NCI-H2227 (cell line): ENCODE measurements at regions not wholly inside any gene's neighbourhood (a gene's known extent, or its start where the extent isn't known, plus 50 kb on each side); places are given as distances from the start of the nearest gene placed in this dataset.
A peak's percentile ranks its signal among the peaks of the same experiment; 100 is the strongest.

Source experiments
- DNase-seq: peaks from one replicate; lab custom pipeline; 2025; ENCODE audit not compliant: unreplicated experiment; lab: John Stamatoyannopoulos, UW

- DNase-seq = no peak
These were observed 915.2 kb downstream of the TFAP2A start for GRCh38 chr6:9499709-9500108.

DNA sequence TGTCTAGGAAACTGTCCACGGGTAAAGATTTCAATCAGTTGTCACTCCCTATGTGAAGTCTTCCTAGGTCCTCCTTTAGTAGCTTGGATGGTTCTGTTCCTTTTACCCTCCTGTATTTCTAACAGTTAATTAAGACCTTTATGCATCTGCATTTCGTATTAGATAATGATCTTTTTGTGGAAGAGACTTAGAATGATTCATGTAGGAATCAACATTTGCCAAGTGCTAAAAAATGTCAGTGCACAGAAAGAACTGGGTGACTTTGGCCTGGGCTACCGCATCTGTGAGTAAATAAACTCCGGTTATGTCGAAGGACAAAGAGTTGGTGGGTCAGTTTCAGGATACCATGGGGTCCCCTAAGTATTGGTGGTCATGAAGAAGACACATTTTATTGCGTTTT, 918.0 kb downstream of the TFAP2A start:
- no peak for DNase-seq

DNA sequence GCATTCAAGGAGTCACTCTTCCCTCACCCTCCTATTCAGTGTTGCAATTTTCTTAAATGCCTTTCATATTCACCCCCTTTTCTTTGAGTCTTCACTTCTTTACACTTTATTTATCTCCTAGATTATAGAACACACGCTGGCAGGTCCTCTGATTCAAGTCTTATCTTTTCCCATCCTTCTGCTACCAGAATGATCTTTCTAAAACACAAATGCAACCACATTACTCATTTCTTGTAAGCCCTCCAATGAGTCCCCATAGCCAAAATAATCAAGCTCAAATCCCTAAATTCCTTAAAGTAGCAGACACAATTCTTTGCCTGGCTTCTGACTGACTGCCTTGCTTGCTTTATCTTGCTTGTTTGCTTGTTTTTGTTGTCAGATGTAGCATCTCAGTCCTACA, 920.0 kb downstream of the TFAP2A start:
- no peak for DNase-seq

GRCh38 chr6:9492790-9493189, 922.1 kb downstream of the TFAP2A start:
- peak; percentile 42 for DNase-seq

DNA sequence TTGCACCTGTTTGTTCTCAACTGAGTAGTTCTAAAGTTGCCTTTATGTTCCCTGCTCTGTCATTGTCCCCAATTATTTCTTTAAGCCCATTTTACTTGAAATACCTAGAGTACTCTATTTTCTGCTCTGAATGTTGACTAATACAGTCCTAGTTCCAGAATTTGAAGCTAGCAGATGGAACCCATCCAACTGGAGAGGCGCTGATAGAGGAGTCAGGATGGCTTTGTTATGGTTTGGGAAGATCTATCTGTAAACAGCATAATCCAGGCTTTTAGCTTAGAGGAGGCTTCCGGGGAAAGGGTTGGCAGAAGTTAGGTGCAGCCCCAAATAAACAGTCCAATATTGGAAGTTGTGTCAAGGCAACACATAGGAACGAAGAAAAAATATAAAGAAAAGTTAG, 927.7 kb downstream of the TFAP2A start:
- no peak for DNase-seq

- no peak for DNase-seq
These were observed 928.9 kb downstream of the TFAP2A start for GRCh38 chr6:9485992-9486391.

GRCh38 chr6:9484686-9485085, 930.2 kb downstream of the TFAP2A start:
- no peak for DNase-seq

- DNase-seq = no peak
These were observed 930.8 kb downstream of the TFAP2A start for GRCh38 chr6:9484091-9484490.

DNA sequence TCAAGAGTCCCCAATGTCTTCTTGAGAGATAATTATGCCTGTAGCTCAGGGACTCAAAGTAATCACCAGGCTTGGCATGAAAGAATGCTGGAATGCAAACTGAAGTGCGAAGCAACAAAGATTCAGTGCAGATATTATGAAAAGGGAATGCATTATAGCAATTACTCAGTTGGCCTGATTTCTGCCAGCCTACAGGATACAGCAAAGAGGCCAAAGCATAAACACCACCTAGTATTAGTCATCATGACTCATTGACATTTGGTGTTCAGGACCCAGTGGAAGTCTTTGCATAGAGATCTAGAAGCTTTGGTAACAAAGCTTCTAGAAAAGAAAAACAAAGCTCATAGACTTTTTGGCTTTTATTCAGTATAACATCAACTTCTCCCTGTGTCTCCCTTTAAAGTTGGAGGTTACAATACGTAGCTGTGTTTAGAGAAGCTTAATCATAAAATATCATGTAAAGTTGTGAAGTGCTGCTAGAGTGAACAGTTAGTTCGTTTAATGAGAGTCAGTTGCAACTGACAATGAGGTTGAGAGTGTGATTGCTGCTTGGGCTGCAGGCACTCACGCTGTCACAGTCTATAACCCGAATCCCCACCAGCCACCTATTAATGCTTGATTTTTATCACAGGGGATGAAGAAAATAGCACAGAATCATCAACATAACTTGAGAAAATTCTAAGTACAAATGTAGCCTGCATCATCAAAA, 932.7 kb downstream of the TFAP2A start:
- peak; percentile 30 for DNase-seq

DNA sequence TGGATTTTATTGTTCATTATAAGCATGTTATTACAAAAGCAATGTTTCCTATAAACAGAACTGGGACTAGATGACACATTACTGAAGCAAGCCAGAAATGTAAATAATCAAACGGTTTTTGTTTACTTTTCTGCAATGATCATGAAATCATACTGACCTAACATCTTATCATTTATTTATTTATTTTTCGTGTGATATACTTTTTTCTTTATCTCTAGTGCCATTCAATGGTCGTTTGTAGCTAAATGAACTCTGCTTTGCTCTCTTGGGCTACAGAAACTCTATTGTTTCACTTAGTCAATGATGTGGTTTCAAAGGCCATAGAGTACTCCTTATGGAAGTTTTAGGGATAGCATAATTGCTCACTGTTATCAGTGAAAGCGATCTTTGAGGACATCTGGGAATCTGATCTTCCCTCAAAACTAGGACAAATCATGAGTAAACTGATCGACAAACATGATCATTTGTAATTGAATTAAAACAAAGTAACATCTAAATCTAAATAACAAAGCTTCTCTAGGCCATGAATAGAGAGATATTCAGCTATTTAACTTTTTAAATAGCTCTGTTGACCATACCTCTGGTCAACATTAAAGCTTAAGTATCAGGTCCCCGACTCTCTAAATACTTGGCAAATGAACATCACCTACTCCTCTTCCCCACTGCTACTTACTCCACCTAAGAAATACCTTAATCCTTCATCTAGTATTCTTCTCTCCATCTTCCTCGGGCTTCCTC, 933.4 kb downstream of the TFAP2A start:
- no peak for DNase-seq

DNA sequence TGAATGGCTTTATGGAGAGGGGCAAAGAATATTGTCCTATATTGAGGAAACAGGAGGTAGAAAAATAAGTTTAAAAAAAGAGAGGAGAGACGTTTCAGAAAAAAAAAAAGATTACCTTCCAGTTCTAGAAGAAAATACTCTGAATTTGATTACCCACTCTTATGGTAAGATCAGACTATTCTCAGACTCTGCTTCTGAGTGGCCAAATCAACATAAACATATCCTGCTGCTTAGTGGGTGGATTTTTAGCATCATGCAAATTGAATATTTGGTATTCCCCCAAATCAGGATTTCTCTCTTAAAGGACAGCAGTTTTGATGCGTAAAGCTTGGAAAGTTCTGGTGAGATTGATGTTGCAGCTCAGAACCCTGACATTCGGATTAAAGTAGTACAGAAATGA, 946.6 kb downstream of the TFAP2A start:
- no peak for DNase-seq

- no peak for DNase-seq
These were observed 947.1 kb downstream of the TFAP2A start for GRCh38 chr6:9467741-9468140.

DNA sequence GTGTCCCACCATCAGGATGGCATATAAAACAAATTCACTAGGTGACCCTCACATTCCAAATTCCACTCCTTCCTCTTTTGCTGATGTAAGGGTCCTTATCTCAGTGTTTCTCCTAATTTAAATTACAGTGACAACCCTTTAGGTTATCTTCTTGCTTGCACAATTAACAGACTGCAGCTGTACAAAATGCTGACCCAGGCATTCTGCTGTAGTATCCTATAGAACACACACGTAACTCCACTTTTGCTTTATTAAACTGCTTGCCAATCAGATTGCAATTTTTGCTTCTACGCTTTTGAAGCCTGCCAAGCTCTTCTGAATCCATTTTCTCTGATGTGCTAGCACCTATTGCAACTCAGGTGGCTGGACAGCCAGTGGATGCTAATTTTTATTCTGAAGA, 950.3 kb downstream of the TFAP2A start:
- no peak for DNase-seq

DNA sequence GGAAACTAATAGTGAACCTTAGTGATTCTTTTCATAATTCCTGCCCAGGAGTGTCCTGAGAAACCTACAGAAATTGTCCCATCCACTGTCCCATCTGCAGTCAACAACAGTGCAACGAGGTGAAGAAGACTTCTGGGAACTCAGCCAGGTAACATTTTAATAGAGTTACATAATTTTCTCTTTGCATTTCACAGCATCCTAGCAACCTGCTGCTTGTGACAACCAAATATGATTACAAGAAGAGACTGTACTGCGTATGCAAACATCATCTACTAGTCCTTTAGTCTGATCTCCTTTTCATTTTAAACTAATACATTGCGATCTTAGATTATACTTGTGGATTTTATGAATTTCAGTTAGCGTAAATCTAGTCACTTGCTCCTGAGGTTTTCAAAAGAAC, 951.6 kb downstream of the TFAP2A start:
- no peak for DNase-seq

DNA sequence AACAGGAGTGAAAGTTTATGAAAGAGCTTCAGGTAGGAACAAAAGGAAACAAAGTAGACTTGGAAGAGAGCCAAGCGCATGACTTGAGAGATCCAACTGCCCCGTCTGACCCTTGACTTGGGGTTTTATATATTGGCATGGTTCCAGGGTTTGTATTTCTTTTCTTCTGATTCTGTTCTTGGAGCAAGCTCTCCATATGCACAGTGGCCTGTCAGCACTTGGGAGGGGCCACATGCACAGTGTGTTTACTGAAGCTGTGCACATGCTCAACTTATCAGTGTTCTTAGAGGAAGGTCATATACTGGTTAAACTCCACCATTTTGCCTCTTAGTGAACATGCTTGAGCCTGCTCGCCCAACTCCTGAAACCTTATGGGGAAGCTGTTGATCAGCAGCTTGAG, 953.7 kb downstream of the TFAP2A start:
- DNase-seq = no peak

DNA sequence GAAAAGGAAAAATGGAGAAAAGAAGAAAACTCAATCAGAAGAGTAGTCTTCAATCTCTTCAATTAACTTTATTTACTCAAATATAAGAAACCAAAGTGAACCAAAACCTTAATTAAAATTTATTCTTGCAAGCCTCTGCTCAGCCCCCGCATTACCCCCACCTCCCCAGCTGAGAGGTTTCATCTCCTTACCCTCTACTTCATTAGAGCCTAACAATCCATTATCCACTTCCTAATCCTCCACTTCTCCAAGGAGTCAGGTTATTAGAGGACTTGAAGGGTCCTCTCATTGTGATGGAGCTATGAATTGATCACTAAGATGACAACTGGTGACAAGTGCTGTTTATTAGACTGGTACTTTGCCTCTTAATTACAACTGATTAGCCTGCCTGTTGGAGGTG, 956.5 kb downstream of the TFAP2A start:
- DNase-seq = no peak

DNA sequence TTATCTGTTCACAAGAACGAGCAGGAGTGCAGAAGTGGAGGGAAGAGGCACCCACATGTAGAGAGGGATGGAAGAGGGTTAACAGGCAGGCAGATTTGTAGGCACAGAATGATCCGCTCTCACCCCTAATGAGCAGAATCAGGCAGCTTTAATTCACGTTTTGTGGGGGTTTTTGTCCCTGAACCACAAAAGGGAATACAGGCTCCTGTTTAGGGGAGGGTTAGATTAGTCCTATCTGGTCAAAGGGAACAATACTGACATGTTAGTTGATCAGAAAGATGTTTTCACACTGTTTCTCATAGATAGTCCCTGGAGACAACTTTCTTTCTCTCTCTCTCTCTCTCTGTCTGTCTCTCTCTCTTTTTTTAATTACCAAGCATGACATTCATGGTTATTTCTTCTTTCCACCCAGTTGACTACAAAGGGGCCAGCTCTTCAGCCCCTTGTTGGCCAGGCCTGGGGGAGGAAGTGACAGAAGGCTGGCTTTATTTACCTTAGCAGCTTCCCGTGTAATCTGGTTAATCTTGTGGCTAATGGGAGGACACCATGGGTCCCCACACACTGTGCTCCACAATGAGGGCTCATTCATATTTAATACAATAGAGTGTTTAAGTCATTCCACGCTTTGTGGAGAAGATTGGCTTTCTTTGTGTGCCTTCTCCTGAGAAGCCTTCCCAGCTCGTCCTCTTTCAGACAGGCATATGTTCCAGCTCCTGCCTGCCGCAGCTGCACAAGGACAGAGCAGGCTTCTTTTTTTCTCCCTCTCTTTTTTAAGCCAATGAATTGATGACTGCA, 958.8 kb downstream of the TFAP2A start:
- peak; percentile 19 for DNase-seq

- no peak for DNase-seq
These were observed 975.1 kb downstream of the TFAP2A start for GRCh38 chr6:9439621-9440330.

DNA sequence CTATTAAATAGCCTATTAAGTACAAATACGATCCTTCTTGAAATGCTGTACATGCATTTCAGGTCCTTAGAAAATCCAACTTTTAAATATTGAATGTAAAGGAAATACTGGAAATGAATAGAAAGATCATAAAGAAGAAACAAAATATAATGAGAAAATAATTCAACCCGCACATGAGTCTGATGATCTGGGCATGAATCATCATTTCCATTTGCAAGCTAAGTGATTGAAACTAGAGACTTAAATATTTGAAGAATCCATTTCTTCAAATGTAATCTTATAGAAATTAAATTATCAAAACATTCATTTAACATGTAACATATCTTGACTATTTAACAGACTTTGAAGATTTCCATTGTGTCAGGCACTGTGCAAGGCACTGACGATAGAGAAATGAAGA, 977.0 kb downstream of the TFAP2A start:
- no peak for DNase-seq

DNA sequence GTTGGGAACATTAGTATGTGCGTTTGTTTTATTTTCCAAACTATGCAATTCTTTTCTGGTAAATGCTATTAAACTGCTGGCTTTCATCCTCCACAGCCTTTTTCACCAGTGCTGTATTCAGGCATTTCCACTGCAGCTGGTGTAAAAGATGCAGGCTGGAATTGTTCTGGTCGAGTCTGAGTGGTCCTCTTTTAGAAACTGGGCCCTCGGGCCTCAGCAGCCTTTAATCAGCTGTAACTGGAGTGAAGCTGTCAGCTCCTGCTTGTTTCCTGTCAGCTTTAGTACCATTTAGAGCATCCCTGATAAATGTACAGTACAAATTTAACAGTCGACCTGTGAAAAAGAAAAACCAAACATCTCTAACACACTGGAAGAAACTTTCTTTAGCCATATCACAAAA, 979.6 kb downstream of the TFAP2A start:
- no peak for DNase-seq

DNA sequence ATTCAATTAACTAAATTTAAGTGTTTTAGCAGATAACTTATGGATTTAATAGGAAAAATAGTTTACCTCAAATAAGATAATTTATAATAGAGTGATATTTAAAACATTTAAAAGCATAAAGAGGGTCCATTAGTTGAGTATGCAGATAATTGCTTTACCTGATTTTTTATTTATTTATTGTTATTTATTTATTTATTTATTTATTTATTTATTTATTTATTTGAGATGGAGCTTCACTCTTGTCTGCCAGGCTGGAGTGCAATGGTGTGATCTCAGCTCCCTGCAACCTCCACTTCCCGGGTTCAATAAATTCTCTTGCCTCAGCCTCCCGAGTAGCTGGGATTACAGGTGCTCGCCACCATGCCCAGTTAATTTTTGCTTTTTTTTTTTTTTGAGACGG, 982.9 kb downstream of the TFAP2A start:
- no peak for DNase-seq
